Stimulated activated naive CD8-positive, alpha-beta T cell treated with anti-CD3 and anti-CD28 coated beads, Interleukin-15, Interleukin-2, amounts not matched to agents 100 U/mL and 50 U/mL, for 24 hours (primary cell): ENCODE measurements at regions not wholly inside any gene's neighbourhood (a gene's known extent, or its start where the extent isn't known, plus 50 kb on each side); places are given as distances from the start of the nearest gene placed in this dataset.

Experiments
- ATAC-seq: fragments of 150-1000 bp; cut with Tn5 transposase; one replicate; pipeline ENCODE4 v1.10.0; 2021
- DNase-seq: peaks from one replicate; pipeline ENCODE4 v3.0.0; 2021

DNA sequence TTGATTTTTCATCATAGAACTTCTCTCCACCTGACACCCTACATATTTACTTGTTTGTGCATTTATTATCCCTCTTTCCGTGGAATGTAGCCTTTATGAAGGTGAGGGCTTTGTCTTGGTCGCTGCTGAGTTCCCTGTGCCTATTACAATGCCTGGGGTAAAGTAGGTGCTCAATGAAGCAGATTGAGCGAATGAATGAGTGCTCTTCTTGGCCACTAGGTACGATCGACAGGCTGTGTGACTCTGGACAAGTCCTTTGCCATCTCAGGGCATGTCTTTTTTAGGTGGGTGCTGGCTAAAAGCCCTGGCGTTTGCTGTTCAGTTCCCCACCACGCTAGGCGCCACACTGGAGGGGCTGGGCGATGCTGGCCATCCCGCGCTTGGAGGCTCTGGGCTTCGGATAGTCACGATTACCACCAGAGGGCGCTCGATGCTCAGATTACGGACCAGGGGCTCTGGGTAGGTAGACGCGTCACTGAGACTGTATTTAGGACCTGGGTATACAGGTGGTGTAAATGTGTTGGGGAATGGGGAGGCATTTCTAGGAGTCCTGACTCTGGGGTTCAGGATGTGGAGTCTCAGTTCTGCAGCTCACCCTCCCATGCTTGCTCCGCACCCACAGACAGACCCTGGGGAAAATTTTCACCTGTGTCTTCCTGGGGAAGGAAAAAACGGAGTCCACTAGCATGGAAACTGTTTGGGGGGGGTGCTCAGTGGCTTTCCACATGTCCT is 71.0 kb upstream of the CSF3R start:
- DNase-seq = peak; percentile 80
- peak; percentile 90 for ATAC-seq

DNA sequence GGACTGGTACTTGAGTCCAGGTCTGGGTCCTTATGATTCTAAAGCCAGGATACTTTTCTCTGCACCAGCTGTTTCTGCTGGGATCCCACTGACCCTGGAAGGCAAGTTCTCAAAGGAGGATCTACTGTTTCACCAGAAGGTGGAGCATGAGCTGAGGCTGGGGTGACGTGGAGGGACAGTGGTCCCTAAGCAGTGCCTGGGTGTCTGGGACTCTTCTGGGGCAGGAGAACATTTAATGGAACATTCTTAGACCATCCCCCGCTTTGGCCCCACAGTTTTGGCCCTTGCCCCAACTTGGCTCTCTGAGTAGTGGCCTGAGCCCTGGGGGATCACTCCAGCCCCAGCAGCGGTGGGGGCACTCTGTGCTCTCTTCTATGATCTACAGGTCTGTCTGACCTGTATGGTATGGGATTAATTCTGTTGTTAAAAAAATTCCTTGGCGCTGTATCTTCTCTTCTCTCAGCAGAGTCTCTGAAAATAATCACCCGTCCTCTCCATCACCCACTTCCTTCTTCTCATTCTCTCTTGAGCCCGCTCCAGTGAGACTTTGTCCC is 60.3 kb upstream of the CSF3R start:
- DNase-seq = no peak
- no peak for ATAC-seq

DNA sequence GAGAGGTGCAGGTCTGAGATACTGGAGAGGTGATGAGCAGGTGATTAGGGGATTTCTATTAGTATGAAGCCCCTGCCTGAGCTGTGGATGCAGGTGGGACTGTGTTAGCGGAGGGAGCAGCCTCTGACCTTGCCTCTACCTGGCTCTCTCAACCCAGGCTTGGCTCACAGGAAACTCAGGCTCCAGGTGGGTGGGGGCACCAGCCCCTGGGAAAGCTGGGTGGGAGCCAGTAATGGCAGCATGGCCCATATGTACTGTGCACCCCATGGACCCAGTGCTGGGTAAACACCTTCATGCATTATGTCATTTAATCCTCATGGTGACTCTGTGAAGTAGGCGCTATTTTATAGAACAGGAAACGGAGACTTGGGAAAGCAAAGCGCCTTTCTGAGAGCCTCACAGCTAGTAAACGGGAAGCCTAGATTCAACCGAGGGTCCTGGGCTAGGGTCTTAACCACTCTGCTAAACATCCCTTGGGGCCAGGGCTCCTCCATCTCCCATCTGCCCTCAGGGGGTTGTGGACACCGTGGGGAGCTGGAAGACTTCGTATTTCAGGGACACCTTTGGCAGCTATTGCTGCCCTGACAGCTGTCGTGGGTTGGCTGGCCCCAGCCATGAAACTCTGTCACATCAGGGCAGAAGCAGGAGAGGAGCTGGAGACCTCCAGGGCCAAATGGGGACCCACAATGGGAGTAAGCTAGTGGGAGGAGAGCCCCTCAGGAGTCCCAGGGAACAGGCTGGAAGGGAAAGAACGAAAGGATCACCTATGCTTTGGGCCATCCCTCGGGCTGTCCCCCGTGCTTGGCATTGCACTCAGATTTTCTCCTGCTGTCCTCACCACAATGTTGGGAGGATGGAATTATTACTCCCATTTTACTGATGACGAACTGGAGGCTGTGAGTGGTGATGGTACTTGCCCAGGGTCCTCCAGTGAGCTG is 59.6 kb upstream of the CSF3R start:
- ATAC-seq (no peak), DNase-seq (no peak)

DNA sequence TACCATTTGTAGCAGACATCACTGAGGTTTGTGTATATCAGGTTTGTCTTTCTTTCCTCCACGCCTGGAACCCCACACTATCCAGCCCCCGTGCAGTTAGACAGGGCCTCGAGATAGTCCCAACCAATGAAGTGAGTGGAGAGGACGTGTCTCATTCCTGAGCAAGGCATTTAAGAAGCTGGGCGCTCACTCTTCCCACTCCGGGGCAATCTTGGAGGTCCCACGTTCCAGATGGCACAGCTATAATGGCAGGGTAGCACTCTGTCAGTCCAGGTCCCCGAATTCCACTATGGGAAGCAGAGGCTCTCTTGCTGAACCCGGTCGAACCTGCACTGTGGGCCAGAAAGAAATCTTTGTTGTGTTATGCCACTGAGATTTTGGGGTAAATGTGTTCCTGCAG is 57.3 kb upstream of the CSF3R start:
- DNase-seq (no peak), ATAC-seq (no peak)

DNA sequence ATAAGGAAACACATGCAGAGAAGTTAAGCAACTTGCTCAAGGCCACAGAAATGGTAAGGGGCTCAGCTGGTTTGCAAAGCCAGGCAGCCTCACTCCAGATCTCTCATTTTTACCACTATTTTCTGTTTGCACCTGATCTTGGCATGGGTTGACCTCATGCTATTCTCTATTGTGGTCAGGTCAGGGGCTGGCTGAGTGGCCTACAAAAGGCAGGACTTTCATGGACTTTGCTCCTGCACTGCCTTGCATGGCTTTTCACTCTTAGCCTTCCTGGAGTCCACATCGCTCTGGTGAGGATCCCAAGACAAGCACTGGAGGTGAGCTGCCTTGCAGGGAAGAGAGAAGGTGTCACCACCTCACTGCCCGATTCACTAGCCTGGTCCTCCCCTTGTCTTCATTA is 56.8 kb upstream of the CSF3R start:
- no peak for DNase-seq
- no peak for ATAC-seq

DNA sequence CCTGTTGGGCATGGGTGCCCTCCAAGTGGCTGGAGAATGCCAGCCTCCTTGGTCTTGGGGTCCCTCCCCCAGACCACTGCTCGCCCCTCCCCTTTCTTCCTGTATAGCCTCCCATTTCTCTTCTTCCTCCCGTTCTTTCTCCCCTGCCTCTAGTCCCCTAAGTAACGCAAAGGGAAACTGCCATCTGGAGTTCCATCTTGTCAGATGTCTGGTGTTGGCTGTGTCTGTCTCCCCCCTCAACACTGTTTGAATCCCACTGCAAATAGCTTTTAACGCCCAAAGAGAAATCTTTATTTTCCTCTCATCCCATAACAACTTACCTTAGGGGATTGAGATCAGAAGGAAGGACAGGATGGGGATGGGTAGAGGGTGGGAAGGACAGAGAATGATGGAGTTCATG is 55.3 kb upstream of the CSF3R start:
- no peak for DNase-seq
- no peak for ATAC-seq

DNA sequence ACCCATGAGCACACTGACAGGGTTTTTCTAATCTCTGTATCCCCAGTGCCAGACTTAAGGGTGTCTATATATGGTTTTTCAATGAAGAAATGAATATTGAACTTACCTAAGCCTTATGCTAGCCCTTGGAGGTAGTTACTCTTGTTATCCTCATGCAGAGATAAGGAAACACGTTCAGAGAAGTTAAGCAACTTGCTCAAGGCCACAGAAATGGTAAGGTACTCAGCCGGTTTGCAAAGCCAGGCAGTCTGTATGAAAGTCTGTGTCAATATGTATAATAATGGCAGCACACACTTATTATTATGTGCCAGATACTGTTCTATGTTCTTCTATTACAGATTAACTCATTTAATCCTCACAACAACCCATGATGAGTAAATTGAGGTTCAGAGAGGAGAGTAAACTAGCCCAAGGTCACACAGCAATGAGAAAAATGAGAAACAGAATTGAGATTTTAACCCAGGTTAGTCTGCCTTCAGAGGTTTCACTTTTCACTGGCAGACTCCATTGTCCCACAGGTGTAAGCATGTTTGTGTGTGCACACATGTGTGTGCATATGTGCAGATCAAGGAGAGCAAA is 54.6 kb upstream of the CSF3R start:
- no peak for ATAC-seq

DNA sequence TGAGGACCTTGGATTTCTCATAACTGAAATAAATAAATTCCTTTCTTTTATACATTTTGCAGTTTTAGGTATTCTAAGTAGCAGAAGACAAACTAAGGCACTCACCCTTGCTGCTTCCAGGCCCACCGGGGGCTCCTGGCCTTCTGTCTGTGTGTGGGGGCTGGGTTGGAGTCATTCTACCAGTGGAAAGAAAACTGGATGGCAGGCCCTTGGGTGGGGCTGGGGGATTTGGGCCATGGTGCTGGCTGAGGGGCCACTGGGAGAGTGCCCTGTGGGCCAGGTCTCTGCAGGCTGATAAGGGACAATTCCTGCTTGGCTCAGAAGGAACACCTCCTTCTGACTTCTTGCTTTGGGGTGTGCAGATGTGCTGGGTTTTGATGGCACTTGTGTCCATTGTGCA is 54.0 kb upstream of the CSF3R start:
- ATAC-seq = no peak

More for the DNA sequence above, 54.6 kb upstream of the CSF3R start:
- no peak for DNase-seq

DNA sequence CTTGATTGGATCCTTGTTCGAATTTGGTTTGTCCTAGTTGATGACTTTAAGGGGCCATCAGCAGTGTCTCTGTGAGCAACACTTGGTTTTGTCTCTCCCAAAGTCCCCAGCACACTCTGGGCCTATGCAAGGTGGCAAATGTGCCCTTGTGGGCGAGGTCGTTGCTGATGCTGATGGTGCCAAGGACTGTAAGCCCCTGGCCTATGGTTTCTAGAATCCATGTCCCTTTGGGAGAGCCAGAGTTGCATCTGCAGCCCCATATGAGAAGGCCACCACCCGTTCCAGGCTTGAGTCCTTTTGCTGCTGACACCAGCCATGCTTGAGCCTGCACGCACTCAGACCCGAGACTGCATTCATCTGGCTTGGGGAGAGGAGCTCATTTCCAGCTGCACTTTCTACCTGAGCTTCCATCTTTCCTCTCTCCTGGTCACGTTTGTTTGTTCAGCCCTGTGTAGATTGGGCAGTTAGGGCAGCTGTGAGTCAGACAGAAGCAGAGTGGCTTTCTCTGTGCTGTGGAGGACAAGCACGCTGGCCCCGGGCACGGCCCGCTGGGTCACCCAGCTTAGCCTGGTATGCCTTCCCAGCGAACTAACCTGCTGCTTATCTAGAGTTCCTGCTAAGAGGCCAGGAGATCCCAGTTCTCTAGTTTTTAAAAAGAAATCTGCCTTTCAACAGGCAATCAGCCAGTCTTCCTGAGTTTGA is 52.1 kb upstream of the CSF3R start:
- DNase-seq (no peak), ATAC-seq (no peak)

More for the DNA sequence above, 54.0 kb upstream of the CSF3R start:
- no peak for DNase-seq

DNA sequence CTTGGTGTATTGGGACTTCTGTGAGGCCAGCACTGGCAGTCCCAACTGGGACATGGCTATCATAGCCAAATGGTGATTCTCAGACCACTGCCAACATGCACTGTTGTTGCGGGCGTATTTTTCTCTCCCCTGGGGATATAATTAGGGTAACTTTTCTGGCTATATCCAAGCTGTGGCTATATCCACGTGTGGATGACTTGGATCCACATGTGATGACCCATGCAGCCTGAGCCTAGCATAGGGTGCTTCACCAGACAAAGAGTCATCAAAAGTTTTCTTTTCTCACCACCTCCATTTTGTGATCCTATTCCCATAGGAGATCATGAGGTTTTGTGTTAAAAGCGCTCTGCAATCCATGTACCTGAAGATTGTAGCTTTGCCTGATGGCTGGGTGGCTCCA is 51.2 kb upstream of the CSF3R start:
- ATAC-seq = no peak
- no peak for DNase-seq

DNA sequence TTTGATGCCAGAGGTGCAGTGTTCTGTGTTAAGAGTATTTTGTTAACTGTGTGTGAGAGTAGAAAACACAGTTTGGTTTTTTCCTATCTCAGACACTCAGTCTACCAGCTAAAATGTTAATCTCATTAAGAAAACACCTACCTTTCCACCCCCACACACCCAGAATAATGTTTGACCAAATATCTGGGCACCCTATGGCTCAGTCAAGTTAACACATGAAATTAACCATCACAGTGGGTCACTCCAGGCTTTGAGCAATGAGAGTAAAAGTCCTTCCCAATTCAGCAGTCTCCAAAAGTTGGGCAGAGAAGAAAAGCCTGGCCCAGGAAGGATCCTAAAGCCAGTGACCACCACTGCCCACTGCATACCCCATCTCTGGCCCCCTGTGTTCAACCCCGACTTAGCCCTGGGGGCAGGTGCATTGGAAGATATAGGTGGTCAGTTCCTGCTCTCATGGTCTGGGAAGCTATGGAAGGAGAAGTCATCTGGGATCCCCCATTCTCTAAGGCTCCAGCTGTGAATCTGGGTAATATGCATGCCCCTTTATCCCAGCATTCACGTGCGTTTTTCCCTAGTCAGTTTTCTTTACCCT is 50.2 kb upstream of the CSF3R start:
- ATAC-seq (no peak), DNase-seq (no peak)
